Spleen (tissue), 7 donors: ENCODE measurements at regions not wholly inside any gene's neighbourhood (a gene's known extent, or its start where the extent isn't known, plus 50 kb on each side); places are given as distances from the start of the nearest gene placed in this dataset.

Source experiments
- POLR2AphosphoS5 ChIP-seq, 3 donors: sonication (generic); formaldehyde crosslinking; IDR thresholded peaks; one replicate each; pipeline ENCODE4 v1.5.1; 2017; ENCODE audit warnings: antibody characterized with exemption in 3 of 3
- TF ChIP-seq, protein P1 (sequence below), 11 experiments: fragments of 200-600 bp in 7 of 11; fragments of 450-650 bp in 4 of 11; sonication (generic) in 4 of 11; IDR thresholded peaks in 8 of 11; conservative IDR thresholded peaks in 3 of 11; 1 replicate in 7 of 11; 2 replicates in 4 of 11; pipeline versions ENCODE4 v1.4.0 to v1.8.0; 2016 to 2021; ENCODE audit warnings: antibody characterized with exemption in 11 of 11, inconsistent platforms in 4 of 11, mild to moderate bottlenecking in 1 of 11
- donor health status: DM: no; HTN: no; CAD: no; lungs with moderate emphysema.
- donor health status: DM: no; HTN: no; CAD: no.
- donor health status: DM: no; HTN: no; CAD: no.

DNA sequence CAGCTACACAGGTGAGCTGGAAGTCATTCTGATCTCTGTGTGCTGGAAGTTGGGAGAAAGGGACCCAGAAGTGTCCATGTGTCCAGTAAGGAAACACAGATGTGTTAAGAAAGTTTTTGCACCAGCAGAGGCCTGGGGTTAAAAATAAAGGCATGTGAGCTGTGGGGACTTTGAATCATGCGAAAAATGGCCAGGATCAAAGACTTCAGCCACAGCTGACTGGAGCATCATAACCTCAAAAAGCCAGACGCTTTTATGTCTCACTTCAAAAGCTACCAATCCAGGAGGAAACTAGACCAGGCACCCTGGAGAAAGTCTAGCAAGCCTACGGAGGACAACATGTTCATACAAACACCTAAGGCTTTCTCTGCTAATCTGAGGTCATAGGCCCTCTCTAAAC is 503.6 kb upstream of the REG3G start:
- TF ChIP-seq, protein P1, sequence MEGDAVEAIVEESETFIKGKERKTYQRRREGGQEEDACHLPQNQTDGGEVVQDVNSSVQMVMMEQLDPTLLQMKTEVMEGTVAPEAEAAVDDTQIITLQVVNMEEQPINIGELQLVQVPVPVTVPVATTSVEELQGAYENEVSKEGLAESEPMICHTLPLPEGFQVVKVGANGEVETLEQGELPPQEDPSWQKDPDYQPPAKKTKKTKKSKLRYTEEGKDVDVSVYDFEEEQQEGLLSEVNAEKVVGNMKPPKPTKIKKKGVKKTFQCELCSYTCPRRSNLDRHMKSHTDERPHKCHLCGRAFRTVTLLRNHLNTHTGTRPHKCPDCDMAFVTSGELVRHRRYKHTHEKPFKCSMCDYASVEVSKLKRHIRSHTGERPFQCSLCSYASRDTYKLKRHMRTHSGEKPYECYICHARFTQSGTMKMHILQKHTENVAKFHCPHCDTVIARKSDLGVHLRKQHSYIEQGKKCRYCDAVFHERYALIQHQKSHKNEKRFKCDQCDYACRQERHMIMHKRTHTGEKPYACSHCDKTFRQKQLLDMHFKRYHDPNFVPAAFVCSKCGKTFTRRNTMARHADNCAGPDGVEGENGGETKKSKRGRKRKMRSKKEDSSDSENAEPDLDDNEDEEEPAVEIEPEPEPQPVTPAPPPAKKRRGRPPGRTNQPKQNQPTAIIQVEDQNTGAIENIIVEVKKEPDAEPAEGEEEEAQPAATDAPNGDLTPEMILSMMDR (IDR thresholded peaks at IDR 0.05 in 8 of 11, conservative IDR thresholded peaks at IDR 0.05 in 3 of 11) = no peak
- TF ChIP-seq POLR2AphosphoS5 (IDR thresholded peaks at IDR 0.05) = no peak
